ENCODE measurements at regions not wholly inside any gene's neighbourhood (a gene's known extent, or its start where the extent isn't known, plus 50 kb on each side); places are given as distances from the start of the nearest gene placed in this dataset.
A peak's percentile ranks its signal among the peaks of the same experiment; 100 is the strongest.
"Not testable (repeated sequence)": the region's sequence is repeated elsewhere in the genome, so short reads cannot be mapped to it uniquely, and the experiment has no call there.

DNA sequence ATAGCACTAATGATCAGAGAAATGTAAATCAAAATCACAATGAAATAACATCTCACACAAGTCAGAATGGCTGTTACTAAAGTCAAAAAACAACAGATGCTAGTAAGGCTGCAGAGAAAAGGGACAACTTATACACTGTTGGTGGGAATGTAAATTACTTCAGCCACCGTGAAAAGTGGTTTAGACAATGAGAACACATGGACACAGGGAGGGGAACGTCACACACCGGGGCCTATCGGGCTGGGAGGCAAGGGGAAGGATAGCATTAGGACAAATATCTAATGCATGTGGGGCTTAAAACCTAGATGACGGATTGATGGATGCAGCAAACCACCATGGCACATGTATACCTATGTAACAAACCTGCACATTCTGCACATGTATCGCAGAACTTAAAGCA, 602.0 kb downstream of the SATB2 start:
- FAIRE-seq; DNase-seq (ENCODE audit: insufficient read length, low spot score): not testable (repeated sequence)

DNA sequence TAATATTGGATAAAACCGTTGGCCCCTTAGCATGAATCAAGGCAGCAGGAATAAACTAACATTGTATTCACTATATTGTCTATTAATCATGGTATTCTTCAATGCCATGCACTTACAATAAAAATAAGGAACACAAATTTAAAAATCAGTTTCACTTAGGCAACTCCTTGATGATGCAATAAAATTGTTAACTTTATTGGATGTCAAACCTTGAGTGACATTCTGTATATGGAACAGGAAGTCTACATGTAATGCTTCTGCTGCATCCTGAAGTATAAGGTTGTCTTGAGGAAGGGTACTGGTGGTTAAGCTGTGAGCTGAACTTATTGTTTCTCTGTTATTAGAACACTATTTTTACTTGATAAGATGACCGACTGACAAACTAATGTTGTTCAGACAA, 605.5 kb downstream of the SATB2 start:
- FAIRE-seq (no peak), DNase-seq (ENCODE audit: insufficient read length, low spot score) (no peak)

DNA sequence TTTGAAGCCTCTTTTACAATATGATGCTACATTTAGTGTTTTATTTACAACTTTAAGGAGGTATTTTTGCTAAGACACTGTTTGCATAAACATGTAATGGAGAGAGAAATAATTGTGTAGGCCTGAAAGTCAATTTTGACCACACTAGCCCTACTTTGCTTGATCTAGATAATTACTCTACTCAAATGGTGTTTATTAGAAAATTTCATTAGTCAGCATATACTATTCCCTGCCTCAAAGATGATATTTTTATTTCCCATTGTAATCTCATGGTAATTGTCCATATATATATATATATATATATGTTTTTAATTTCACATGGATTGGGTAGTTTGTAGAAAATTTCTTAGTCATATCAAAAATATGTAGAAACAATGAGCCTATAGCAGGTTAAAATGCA, 632.2 kb downstream of the SATB2 start:
- FAIRE-seq, result no peak
- DNase-seq (ENCODE audit: insufficient read length, low spot score), result no peak

DNA sequence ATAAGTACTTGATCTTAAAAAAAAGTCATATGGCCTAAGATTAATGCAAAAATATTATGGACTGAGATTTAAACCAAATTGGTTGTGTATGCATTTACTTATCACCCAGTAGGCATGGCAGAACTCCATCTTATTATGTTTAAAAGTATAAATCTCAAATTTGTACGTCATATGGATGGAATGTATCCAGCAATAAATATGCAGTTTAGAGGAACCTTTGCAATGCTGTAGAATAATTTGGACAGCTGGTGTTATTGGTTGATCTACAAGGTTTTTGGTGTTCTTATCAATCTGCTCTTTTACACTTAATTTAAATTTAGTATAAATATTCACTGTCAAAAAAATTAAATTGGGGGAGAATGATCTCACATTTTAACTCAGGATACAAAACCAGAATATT, 640.2 kb downstream of the SATB2 start:
- FAIRE-seq (no peak), DNase-seq (ENCODE audit: insufficient read length, low spot score) (no peak)

DNA sequence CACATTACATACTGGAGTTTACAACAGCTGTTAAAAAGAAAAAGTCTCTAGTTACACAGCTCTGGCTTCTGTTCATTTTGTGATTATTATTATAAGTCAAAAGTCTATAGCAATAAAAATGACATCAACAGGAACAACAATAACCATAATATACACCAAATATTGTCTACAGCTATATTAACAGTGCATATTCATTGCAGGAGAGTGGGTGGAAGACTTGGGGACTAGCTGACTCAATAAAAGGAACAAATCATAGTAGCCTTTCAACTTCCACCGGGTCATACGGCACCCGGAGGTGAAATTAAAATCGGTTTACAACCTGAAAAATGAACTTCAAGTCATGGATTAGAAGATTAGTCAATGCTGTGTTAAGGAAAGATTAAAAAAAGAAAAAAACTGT, 642.1 kb downstream of the SATB2 start:
- FAIRE-seq (no peak), DNase-seq (ENCODE audit: insufficient read length, low spot score) (no peak)

DNA sequence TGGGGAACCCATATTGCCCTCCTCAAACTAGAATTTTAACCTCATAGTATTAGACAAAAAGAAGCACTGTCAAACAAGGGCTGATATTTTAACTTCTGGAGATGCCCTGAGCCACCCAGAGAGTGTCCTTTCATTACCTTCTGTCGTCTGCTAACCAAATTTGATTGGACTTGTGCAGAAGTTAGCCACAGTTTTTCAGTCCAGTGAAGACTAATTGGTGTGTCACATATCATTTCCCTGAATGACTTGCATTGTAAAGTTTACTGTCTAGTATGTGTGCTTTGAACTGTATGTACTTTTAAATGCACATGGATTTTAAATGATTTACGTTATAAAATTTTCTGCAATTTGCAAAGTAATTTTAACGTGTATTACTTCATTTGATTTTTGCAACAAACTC, 646.5 kb downstream of the SATB2 start:
- no peak for FAIRE-seq
- DNase-seq (ENCODE audit: insufficient read length, low spot score), result no peak

DNA sequence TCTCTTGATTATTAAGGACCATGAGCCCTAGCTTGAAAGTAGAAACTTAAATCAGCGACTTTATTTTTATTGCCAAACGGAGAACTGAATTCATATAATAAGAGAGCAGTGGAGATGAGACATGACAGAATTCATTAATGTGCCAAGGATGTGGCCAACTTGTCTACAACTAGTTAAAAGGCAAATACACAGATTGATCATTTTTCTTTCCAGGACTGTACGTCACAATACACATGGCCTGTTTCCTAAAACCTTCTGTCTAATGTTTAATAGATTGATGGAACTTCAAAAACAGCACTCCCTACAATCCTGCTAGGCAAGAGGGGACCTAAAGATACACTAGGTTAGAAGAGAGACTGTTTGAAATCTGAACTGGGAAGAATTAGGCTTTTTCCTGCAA, 647.8 kb downstream of the SATB2 start:
- DNase-seq (ENCODE audit: insufficient read length, low spot score), result no peak
- no peak for FAIRE-seq

DNA sequence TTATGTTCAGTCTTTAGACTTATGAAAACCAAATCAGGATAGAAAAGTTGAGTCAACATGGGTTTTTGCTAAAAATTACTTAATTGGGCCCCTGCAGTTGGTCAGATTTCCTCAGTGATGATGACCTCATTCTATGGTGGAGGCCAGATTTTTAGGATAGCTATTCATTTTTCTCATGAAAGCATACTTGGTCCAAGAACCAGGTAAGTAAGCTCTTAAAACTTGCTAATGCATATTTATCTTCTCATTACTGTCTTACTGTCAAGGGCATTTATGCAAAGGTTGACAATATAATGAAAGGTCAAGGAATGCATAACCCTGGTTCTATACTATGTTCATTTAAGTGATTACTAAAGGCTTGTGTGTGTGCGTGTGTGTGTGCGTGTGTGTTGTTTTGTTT, 650.6 kb downstream of the SATB2 start:
- FAIRE-seq, result no peak
- DNase-seq (ENCODE audit: insufficient read length, low spot score), result no peak

DNA sequence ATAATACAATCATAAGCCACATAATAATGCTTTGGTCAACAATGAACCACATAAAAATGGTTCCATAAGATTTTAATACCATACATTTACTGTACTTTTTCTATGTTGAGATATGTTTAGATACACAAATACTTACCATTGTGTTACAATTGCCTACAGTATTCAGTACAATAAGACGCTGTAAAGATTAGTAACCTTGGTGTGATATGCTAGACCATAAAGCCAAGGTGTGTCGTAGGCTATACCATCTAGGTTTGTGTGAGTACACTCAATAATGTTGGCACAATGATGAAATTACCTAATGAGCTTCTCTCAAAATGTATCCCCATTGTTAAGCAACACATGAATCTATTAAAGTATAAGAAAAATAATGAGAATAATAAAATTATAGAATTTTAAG, 662.3 kb downstream of the SATB2 start:
- FAIRE-seq (no peak), DNase-seq (ENCODE audit: insufficient read length, low spot score) (no peak)

DNA sequence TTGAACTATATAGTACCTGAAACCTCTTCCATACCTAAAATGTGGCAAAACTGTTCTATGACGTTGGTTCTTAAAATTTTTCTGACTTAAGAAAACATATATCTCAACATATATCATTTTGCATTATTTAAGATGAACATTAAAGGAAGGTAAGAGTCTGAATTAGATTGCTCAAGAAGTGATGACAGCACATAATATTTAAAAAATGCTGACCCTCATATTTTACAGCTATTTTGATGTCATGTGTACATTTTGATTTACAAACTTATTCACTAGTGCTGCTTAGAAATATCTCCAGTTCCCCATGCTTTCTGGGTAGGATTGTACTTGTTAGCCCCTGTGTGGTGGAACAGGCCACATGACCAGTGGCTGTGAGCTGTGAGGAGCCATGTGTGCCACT, 666.1 kb downstream of the SATB2 start:
- DNase-seq (ENCODE audit: insufficient read length, low spot score) (no peak), FAIRE-seq (no peak)

DNA sequence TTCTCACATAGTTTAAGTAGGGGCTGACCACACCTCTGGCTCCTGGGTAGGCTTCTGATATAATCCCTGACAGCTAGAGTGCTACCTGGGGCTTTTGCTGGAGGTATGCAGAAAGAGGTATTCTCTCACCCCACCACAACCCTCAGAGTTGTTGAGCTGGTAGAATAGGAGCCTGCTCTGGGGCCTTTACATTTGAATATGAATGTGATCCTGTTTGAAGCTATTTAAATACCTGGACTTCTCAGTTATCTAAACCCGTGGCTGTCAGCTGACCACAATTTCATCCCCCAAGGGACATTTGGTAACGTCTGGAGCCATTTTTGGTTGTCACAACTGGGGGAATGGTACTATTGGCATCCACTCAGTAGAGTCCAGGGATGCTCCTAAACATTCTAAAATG, 669.1 kb downstream of the SATB2 start:
- FAIRE-seq (no peak), DNase-seq (ENCODE audit: insufficient read length, low spot score) (no peak)

DNA sequence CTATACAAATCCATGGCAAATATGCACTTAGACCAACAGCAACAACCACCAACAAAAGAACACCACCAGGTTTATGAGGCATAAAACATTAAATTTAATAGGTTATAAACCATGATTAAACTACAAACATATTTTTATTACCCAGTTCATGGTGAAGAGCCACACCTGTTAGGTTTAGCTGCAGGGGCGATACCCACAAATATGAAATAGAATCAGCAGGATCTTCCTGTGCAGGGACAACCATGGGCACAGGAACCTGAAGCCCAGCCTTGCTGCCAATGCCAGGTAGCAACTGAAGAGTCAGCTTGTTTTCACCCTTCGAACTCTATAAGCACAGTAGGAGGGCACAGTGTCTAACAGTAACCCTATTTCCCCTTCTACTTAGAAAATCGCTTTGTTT, 675.0 kb downstream of the SATB2 start:
- DNase-seq (ENCODE audit: insufficient read length, low spot score) (no peak), FAIRE-seq (no peak)

DNA sequence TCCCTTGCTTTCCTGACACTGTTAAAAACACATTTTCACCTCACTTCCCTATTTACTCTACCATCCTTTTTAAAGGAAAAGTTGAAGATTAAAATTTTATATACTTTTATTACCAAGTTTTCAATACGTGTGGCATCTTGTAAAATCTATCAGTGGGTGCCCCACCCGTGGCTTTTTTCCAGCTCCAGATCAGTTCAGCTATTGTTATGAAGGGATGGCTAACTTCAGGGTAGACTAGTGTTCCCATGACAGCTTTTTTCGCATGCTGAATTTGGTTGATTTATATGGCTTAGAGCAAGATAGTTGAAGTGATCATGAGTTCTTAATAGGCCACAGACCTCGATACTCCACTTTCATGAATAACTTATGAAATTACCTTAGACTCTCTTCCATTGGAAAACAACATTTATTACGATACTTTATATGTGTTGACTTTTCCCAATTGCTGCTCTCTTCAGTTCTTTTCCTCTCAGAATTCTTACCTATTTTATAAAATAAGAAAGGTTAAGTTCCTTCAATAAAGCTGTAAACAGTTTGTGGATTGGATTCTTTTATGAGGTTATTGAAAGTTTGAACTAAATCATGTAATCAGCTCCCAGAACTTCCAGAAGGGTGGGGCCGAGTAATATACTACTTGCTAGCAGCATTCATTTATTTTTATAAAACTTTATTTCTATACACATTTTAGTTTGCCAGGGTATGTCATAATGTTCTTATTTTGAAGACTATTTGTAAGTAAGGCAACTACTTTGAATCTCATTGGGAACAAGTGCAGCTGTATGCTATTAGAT, 680.9 kb downstream of the SATB2 start:
- DNase-seq (ENCODE audit: insufficient read length, low spot score), result no peak
- no peak for FAIRE-seq

DNA sequence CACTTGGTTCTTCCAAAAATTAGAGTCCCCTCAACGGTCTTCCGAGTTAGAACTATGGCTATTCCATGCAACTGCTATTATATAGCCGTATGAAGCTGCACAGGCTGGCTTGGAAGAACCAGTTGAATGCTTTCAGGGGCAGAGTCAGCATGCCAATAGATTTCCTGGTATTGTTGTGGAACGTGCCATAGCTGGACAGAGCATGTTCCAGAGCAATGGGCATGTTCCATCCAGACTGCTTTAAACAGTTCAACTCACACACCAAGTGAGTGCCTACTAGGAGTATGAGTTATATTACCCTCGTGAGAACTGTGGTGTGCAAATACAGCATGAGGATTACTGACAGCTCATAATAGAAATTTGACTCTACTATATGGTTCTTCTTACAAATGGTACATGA, 682.0 kb downstream of the SATB2 start:
- peak; percentile 73 for FAIRE-seq

DNA sequence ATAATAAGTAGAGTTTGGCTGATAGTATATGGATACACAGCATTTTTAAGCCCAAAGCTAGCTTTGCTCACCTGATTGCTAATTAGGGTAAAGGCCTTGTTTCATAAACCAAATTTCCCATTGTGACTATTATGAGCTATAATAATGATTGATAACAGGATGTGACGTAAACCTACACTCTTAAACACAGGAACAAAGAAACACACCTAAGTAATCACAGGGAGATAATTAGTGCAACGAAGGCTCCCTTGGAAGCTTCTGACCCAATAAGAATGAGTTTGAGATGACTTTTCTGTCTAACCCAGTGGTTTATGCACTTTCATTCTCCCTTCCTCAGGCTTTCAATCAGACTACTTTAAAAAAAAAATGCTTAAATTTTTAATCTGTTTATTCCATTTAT, 683.2 kb downstream of the SATB2 start:
- DNase-seq (ENCODE audit: insufficient read length, low spot score), result no peak
- no peak for FAIRE-seq

More for the DNA sequence above, 682.0 kb downstream of the SATB2 start:
- no peak for DNase-seq (ENCODE audit: insufficient read length, low spot score)

DNA sequence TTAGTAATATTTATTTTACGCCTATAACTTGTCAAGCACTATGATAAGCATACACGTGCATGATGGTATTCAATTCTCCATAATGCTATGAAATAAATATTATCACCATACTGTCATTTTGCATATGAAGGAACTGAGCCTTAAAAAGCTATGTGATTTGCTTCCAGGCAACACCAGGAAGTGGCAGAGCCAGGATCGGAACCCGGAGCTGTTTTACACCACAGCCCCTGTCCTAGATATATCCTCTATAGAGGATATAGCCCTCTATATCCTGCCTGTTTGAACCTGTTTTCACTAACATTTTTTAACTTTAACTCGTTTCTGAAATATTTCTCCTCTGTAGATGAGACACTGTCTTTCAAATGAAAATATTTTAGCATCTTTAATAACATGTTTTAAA, 690.0 kb downstream of the SATB2 start:
- FAIRE-seq, result no peak
- no peak for DNase-seq (ENCODE audit: insufficient read length, low spot score)

DNA sequence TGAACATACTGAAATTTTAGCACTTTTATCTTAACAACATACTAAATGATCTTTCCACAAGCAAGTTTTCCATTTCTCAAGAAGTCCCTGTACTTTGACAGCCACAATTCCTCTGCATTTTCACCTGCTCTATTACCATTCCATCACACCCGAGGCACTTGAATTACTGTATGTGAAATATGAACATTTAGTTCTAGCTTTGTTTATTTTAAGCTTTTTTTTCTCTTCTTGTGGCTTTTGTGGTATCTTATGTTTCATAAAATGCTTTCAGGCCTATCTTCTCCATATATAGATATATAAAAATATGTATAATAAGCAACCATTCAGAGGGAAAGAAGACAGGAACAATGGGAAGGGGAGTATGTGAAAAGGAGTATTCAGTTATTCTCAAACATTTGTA, 693.9 kb downstream of the SATB2 start:
- DNase-seq (ENCODE audit: insufficient read length, low spot score), result no peak
- no peak for FAIRE-seq

DNA sequence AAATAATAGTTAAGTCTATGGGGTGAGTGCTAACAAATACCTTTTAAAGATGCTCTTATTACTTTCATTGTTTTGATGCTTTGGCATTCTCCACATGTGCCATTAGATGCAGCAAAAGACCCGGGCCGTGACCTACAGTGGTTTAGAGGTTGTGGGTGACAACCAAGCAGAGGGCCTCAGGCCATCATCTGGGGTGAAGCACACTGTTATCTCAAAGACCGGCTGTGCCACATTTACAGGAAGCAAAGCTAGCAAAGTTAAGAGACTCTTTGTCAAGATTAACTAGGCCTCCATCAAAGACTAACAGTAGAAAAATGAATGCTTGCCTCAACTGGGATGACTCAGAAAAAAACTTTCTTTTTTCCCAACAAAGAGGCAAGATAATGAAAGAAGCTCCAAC, 695.3 kb downstream of the SATB2 start:
- FAIRE-seq (no peak), DNase-seq (ENCODE audit: insufficient read length, low spot score) (no peak)

DNA sequence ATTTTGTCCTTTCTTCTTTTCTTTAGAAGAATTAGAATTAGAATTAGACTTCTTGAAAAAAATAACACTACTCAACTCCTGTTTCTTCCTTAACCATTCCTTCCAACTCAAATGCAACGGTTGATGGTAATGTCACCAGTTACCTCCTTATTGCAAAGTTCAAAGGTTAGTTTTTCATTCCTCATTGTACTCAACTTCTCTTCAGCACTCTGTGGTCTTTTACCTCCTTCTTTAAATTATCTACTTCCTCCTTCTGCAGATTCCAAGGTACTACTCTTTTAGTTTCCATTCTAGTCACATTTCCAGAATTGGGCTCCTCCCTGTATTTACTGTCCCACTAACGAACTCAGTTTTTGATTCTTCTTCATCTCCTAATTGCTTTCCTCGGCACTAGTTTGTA, 700.7 kb downstream of the SATB2 start:
- no peak for DNase-seq (ENCODE audit: insufficient read length, low spot score)
- FAIRE-seq, result no peak

DNA sequence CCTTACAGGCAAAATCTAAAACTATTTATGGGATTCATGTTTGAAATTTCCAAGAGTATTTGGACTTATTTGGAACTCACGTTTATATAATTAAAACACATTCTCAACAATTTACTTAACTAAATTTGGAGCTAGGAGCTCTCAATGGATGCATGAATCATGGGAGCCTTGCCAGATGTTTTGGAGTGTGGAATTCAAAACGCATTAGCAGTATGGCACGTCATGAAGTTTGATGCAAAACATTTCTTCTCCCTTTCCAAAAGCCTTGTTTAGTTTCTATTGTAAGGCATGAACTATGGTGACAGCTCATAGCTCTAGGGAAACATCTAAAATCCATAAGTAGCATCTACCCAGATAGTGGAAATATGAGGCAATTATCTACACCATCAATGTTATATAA, 701.6 kb downstream of the SATB2 start:
- no peak for DNase-seq (ENCODE audit: insufficient read length, low spot score)
- no peak for FAIRE-seq

DNA sequence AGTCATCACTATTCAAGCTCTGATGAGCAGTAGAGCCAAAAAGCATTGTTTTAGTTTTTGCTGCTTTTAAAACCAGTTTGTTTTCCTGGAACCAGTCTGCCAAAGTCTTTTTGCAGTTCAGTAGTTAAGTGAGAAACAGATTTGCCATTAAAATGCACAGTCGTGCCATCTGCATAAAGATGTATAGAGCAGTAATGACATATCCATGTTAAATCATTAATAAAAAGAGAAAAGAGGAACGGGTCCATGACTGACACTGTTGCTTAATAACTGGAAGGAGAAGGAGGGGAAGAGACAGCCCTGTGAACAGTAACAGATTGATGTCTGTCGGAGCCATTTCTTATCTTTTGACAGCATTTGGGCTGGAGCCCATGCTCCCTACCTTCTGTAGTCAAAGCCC, 704.6 kb downstream of the SATB2 start:
- DNase-seq (ENCODE audit: insufficient read length, low spot score) (no peak), FAIRE-seq (no peak)

DNA sequence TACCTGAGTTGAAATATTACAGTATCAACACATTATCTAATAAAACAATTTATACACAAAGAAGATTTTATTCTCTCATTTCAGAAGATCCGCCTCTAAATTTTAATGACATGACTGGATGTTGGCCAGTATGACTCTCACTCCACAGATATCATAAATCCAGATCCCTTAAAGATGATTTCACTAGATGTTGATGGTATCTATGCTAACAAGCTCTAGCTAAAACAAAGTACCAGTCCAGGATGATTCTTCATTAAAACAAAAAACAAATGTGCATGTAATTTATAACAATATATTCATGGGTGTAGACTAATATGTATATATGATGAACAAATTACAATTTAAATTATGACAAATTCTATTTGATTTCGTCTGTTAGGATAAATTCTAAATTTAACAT, 708.4 kb downstream of the SATB2 start:
- DNase-seq (ENCODE audit: insufficient read length, low spot score), result no peak
- no peak for FAIRE-seq

DNA sequence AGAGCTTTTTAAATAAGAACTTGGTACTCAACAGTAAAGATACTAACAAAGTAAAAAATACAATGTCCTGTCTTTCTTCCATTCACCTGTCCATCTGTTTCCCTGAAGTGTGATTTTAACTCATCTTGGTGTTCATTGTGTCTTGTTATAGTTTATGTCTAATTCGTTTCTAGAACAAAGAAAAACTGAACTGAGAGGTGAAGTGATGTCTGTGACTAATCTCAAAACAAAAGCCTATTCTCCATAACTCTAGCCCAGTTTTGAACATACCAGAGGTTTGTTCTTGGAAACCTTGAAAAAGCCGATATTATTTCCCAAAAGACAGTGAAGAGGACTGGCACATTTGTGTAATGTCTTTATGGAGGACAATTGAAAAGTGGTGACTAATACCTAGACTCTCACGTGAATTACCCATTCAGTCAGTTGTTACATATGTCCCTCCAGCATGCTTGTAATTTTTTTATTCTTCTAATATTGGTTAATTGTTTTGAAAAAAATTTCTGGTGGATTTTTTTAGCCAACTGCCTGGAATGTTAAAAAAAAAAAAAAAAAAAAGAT, 725.8 kb downstream of the SATB2 start:
- DNase-seq (ENCODE audit: insufficient read length, low spot score) (no peak), FAIRE-seq (no peak)
